ENCODE measurements at regions not wholly inside any gene's neighbourhood (a gene's known extent, or its start where the extent isn't known, plus 50 kb on each side); places are given as distances from the start of the nearest gene placed in this dataset.

DNA sequence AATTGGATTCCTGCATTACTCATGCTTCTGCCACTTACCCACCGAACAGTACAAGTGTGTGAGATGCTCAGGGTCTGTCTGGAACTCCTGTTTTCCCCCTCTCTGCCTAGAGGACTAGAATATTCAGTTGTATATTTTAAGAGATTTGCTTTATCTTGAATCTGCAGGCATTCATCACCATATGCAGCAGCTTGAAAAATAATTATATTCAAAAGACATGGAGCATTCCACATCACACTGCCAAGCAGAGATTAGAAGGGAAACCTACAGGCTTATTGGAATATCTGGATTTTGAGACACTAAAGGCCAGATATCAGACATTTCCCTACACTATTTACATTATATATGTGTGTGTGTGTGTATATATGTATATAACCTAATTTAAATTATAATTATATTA lies 382.8 kb upstream of the POM121L12 start:
- Histone ChIP-seq H3K79me1 (ENCODE audit: low read depth, low read length) (no peaks in the 10 kb centered on the region), H4K5ac (ENCODE audit: insufficient read length, low read depth, low read length) (no peak overlapping the region), H3K23ac (ENCODE audit: insufficient read length) (no peak overlapping the region), H4K8ac (ENCODE audit: extremely low read depth, insufficient read depth, low read length) (no peak overlapping the region), H3K27me3 (replicated peaks in 1 of 4; ENCODE audit: control insufficient read depth in 3 of 4, extremely low read depth in 1 of 4, insufficient read depth in 3 of 4, low read length in 3 of 4) (no peaks in the 10 kb centered on the region), H2BK20ac (ENCODE audit: low read length) (no peak overlapping the region), H3K14ac (ENCODE audit: insufficient read length) (no peak overlapping the region), H3K4me2 (ENCODE audit: insufficient read depth in 1 of 2, low read depth in 2 of 2, low read length in 2 of 2) (no peak overlapping the region), H2BK15ac (ENCODE audit: low read length) (no peak overlapping the region), H4K20me1 (replicated peaks in 1 of 2; ENCODE audit: control insufficient read depth in 1 of 2, insufficient read depth in 2 of 2, low read length in 2 of 2) (no peaks in the 10 kb centered on the region), H3K36me3 (ENCODE audit: control insufficient read depth in 2 of 4, insufficient read depth in 4 of 4, low read length in 3 of 4) (no peaks in the 10 kb centered on the region), H3K9ac (replicated peaks in 1 of 4; ENCODE audit: extremely low read depth in 1 of 4, low read depth in 3 of 4, low read length in 3 of 4) (no peak overlapping the region), H2BK12ac (ENCODE audit: low read depth, low read length) (no peak overlapping the region), H2BK5ac (ENCODE audit: low read depth, low read length) (no peak overlapping the region), H2AK5ac (ENCODE audit: low read depth, low read length) (no peak overlapping the region), H4K91ac (replicated peaks; ENCODE audit: insufficient read length, low read length) (no peak overlapping the region), H3K4me3 (ENCODE audit: extremely low read depth in 1 of 4, insufficient read depth in 2 of 4, low read depth in 3 of 4, low read length in 4 of 4) (no peak overlapping the region), H3K4ac (replicated peaks; ENCODE audit: insufficient read length, low read depth, low read length) (no peak overlapping the region), H3K27ac (ENCODE audit: low read depth, low read length) (no peak overlapping the region), H3K18ac (ENCODE audit: extremely low read depth, low read length) (no peak overlapping the region), H3K79me2 (ENCODE audit: control insufficient read depth in 1 of 2, insufficient read depth in 2 of 2, low read length in 2 of 2) (no peaks in the 10 kb centered on the region), H2AFZ (ENCODE audit: low read length) (no peak overlapping the region), H3K9me3 (ENCODE audit: insufficient read depth in 2 of 2, low read depth in 1 of 2, low read length in 1 of 2) (no peaks in the 10 kb centered on the region), H3K56ac (replicated peaks; ENCODE audit: insufficient read length, low read depth, low read length) (no peak overlapping the region), H3K4me1 (replicated peaks in 1 of 4; ENCODE audit: control insufficient read depth in 3 of 4, insufficient read depth in 4 of 4, low read length in 3 of 4) (peaks cover 0 to 3% (median 0%) of the 10 kb centered on the region in 4 experiments; a peak in 1 of 7 replicates), H2BK120ac (replicated peaks; ENCODE audit: low read depth, low read length) (no peak overlapping the region), H3K23me2 (ENCODE audit: low read depth, low read length) (no peaks in the 10 kb centered on the region)
- POLR2A ChIA-PET (ENCODE audit: partially characterized antibody): no interaction called here
- CTCF ChIA-PET (ENCODE audit: partially characterized antibody): no interaction called here
- 67% methylated on average over 1 of the region's 1 CpG; no CpG with 5 or more reads in 1 of the 2 experiments for WGBS, 2 experiments (ENCODE audit: extremely low coverage in 1 of 2, insufficient coverage in 1 of 2, insufficient read length in 1 of 2, insufficient replicate concordance in 2 of 2, low coverage in 1 of 2, low lambda C conversion rate in 2 of 2, missing lambda C conversion rate in 1 of 2)
- no peak for DNase-seq (ENCODE audit: low read depth in 1 of 2, low spot score in 2 of 2)
- no peak for FAIRE-seq
- TF ChIP-seq TBP (IDR thresholded peaks at IDR 0.05; ENCODE audit: low read depth, low read length) (no peak), RFX5 (IDR thresholded peaks at IDR 0.05; ENCODE audit: borderline replicate concordance, low read depth, low read length) (no peak), JUND (IDR thresholded peaks at IDR 0.05; ENCODE audit: low read length) (no peak), YY1 (IDR thresholded peaks at IDR 0.05; ENCODE audit: low read depth, low read length) (no peak), RAD21 (IDR thresholded peaks at IDR 0.05 in 1 of 2, conservative IDR thresholded peaks at IDR 0.05 in 1 of 2; ENCODE audit: low read depth in 2 of 2, low read length in 2 of 2) (no peak), CREB1 (IDR thresholded peaks at IDR 0.05) (no peak), CHD2 (IDR thresholded peaks at IDR 0.05; ENCODE audit: low read length) (no peak), TAF1 (IDR thresholded peaks at IDR 0.05; ENCODE audit: low read depth, low read length) (no peak), CHD1 (IDR thresholded peaks at IDR 0.05; ENCODE audit: low read depth, low read length) (no peak), SIX5 (IDR thresholded peaks at IDR 0.05; ENCODE audit: low read depth, low read length) (no peak), HDAC6 (IDR thresholded peaks at IDR 0.05; ENCODE audit: low read depth, low read length) (no peak)
- TF ChIP-seq, protein P1, sequence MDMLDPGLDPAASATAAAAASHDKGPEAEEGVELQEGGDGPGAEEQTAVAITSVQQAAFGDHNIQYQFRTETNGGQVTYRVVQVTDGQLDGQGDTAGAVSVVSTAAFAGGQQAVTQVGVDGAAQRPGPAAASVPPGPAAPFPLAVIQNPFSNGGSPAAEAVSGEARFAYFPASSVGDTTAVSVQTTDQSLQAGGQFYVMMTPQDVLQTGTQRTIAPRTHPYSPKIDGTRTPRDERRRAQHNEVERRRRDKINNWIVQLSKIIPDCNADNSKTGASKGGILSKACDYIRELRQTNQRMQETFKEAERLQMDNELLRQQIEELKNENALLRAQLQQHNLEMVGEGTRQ (IDR thresholded peaks at IDR 0.05; ENCODE audit: low read length): no peak

Measured in H1 (cell line).